ENCODE measurements at regions not wholly inside any gene's neighbourhood (a gene's known extent, or its start where the extent isn't known, plus 50 kb on each side); places are given as distances from the start of the nearest gene placed in this dataset.

GRCh38 chr3:5310509-5310908 lies 123.0 kb downstream of the EDEM1 start:
- DNase-seq (ENCODE audit: extremely low read depth in 1 of 4, low spot score in 3 of 4) (peak in 1 of 4 experiments; percentile 36), FAIRE-seq (peak; percentile 86), ATAC-seq (peak; percentile 82)
- H3K4me3 ChIP-seq, result no peak overlapping the region
- no peak overlapping the region for H2AFZ ChIP-seq (ENCODE audit: low read depth, low read length)
- H3K27me3 ChIP-seq (ENCODE audit: control insufficient read depth in 2 of 2, insufficient read depth in 2 of 2, low read length in 2 of 2), result peaks cover 6 to 22% of the 10 kb centered on the region in 2 experiments; a peak in 3 of 5 replicates
- WGBS (ENCODE audit: insufficient coverage, low coverage, missing lambda C conversion rate), result 2% methylated on average over 5 of the region's 5 CpGs
- no peak overlapping the region for H3K27ac ChIP-seq (ENCODE audit: extremely low read depth, low read depth, low read length)
- H3K36me3 ChIP-seq (ENCODE audit: control insufficient read depth, insufficient read depth, low read length), result no peaks in the 10 kb centered on the region
- no peaks in the 10 kb centered on the region for H3K79me2 ChIP-seq (ENCODE audit: control insufficient read depth, insufficient read depth, low read length)
- H3K9me1 ChIP-seq (ENCODE audit: control insufficient read depth, insufficient read depth, low read length), result no peaks in the 10 kb centered on the region
- CTCF ChIA-PET (ENCODE audit: low intra/inter-chr PET ratio), result interaction anchor here (0.6 kb wide), 2 partner anchors 188 to 548 kb away, joined by 5 to 8 read pairs; no protein-coding TSS in a partner anchor
- intact Hi-C loops (cut with micrococcal nuclease) (loop anchor here (2.0 kb wide), 1 partner anchor 420 kb away; no protein-coding TSS in a partner anchor), in situ Hi-C loops (cut with MboI) (loop anchor here (25.0 kb wide), 1 partner anchor 1477 kb away; no protein-coding TSS in a partner anchor)
- POLR2A ChIA-PET, result interaction anchor here (0.5 to 0.9 kb wide), 2 partner anchors 11 to 12 kb away, joined by 3 to 4 read pairs; no protein-coding TSS in a partner anchor
- no peaks in the 10 kb centered on the region for H3K4me1 ChIP-seq (replicated peaks in 1 of 2; ENCODE audit: control insufficient read depth in 2 of 2, insufficient read depth in 2 of 2, low read length in 2 of 2)
- no TSS peak for BruUV-seq (replicated peaks)
- H3K4me2 ChIP-seq (ENCODE audit: insufficient read depth, low read length), result no peak overlapping the region
- TF ChIP-seq ID3 (CRISPR knock-in tag; IDR thresholded peaks at IDR 0.05) (no peak), ID3 (tag; IDR thresholded peaks at IDR 0.05) (no peak), SMC3 (conservative IDR thresholded peaks at IDR 0.05; ENCODE audit: insufficient read depth, low read depth, low read length) (peak; percentile 41; the same call in 1 of the 2 replicates), REST (IDR thresholded peaks at IDR 0.05; ENCODE audit: borderline replicate concordance) (peak; percentile 62), REST (CRISPR knock-in tag; IDR thresholded peaks at IDR 0.05; ENCODE audit: low read depth) (no peak), CHD4 (IDR thresholded peaks at IDR 0.05; ENCODE audit: insufficient read depth, insufficient replicate concordance, low read depth, low read length, poor library complexity, severe bottlenecking) (no peak), STAG1 (CRISPR knock-in tag; IDR thresholded peaks at IDR 0.05; ENCODE audit: borderline replicate concordance) (peak; percentile 49; the same call in 1 of the 2 replicates), CTCF (IDR thresholded peaks at IDR 0.05 in 2 of 3, conservative IDR thresholded peaks at IDR 0.05 in 1 of 3; ENCODE audit: insufficient read depth in 2 of 3, low read depth in 1 of 3, low read length in 3 of 3) (peak; percentile 31 to 55 (median 52); a peak in 4 of 6 replicates), RAD21 (CRISPR knock-in tag; conservative IDR thresholded peaks at IDR 0.05 in 1 of 2, IDR thresholded peaks at IDR 0.05 in 1 of 2) (peak; percentile 58 to 77), KLF6 (CRISPR knock-in tag; IDR thresholded peaks at IDR 0.05; ENCODE audit: borderline replicate concordance) (no peak)
- no peak overlapping the region for H3K9ac ChIP-seq (ENCODE audit: insufficient read depth in 1 of 2, low read depth in 2 of 2, low read length in 2 of 2)
- H4K20me1 ChIP-seq (replicated peaks; ENCODE audit: control insufficient read depth, insufficient read depth, low read length), result no peaks in the 10 kb centered on the region
- no peaks in the 10 kb centered on the region for H3K9me3 ChIP-seq (replicated peaks; ENCODE audit: control insufficient read depth, insufficient read depth, low read depth, low read length)
